Left ventricle myocardium inferior (tissue), 1 donor: ENCODE measurements at regions not wholly inside any gene's neighbourhood (a gene's known extent, or its start where the extent isn't known, plus 50 kb on each side); places are given as distances from the start of the nearest gene placed in this dataset.

Source experiments
- DNase-seq: peaks from one replicate; pipeline ENCODE4 v3.0.0-alpha.2; 2020
- H3K27ac ChIP-seq: fragments of 200-600 bp; replicated peaks from 2 replicates; pipeline ENCODE4 v1.8.0; 2021
- H3K27me3 ChIP-seq: fragments of 200-600 bp; 2 replicates; pipeline ENCODE4 v1.8.0; 2021; ENCODE audit warnings: low read depth
- H3K36me3 ChIP-seq: fragments of 200-600 bp; 2 replicates; pipeline ENCODE4 v1.8.0; 2021
- H3K4me1 ChIP-seq: fragments of 200-600 bp; 2 replicates; pipeline ENCODE4 v1.8.0; 2021
- H3K4me3 ChIP-seq: fragments of 200-600 bp; 2 replicates; pipeline ENCODE4 v1.8.0; 2021; ENCODE audit warnings: mild to moderate bottlenecking, moderate library complexity
- H3K9me3 ChIP-seq: fragments of 200-600 bp; replicated peaks from 2 replicates; pipeline ENCODE4 v1.8.0; 2021
- CTCF ChIP-seq: fragments of 200-600 bp; IDR thresholded peaks from 2 replicates; pipeline ENCODE4 v1.8.0; 2021; ENCODE audit warnings: antibody characterized with exemption, mild to moderate bottlenecking, borderline replicate concordance
- intact Hi-C: fragments of 100-400 bp; cut with micrococcal nuclease; formaldehyde crosslinking; loops from one replicate; pipeline ENCODE4 v1.11.0; 2022
- donor health status: DM: no; HTN: yes; CAD: no; lungs with severe emphysema.

DNA sequence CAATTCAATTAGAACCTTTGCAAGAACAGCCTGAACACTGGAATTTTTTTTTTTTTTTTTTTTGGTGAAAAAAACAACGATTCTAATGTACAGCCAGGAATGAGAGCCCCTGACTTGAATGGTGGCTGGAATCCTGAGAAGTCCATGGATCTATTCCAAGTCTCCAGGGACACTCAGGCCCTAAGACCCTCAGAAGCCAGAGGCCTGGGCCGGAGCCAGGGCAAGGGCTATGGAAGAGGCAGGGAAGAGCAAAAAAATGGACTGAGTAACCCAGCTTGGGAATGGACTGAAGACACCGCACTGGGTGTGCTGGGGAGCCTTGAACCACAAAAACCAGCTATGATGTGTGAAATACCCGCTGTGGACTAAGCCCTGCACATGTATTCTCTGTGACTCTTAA, 60.3 kb upstream of the LHX1 start:
- Histone ChIP-seq H3K27ac (no peak overlapping the region), H3K9me3 (peaks cover 22% of the 10 kb centered on the region), H3K4me3 (no peak overlapping the region), H3K27me3 (peaks cover 88% of the 10 kb centered on the region), H3K4me1 (no peaks in the 10 kb centered on the region), H3K36me3 (no peaks in the 10 kb centered on the region)
- DNase-seq: no peak
- intact Hi-C loops: no loop called here
- TF ChIP-seq CTCF: no peak

- DNase-seq: no peak
- Histone ChIP-seq H3K9me3 (peaks cover 22% of the 10 kb centered on the region), H3K27ac (no peak overlapping the region), H3K4me1 (no peaks in the 10 kb centered on the region), H3K27me3 (peaks cover 88% of the 10 kb centered on the region), H3K4me3 (no peak overlapping the region), H3K36me3 (no peaks in the 10 kb centered on the region)
- TF ChIP-seq CTCF: no peak
- intact Hi-C loops: no loop called here
Measured at GRCh38 chr17:36877771-36878170, 59.5 kb upstream of the LHX1 start.

GRCh38 chr17:36878216-36878615, 59.1 kb upstream of the LHX1 start:
- peaks cover 88% of the 10 kb centered on the region for H3K27me3 ChIP-seq
- no peaks in the 10 kb centered on the region for H3K4me1 ChIP-seq
- peaks cover 18% of the 10 kb centered on the region for H3K9me3 ChIP-seq
- DNase-seq: no peak
- intact Hi-C loops: no loop called here
- no peak overlapping the region for H3K4me3 ChIP-seq
- no peak for TF ChIP-seq CTCF
- no peak overlapping the region for H3K27ac ChIP-seq
- H3K36me3 ChIP-seq: no peaks in the 10 kb centered on the region

DNA sequence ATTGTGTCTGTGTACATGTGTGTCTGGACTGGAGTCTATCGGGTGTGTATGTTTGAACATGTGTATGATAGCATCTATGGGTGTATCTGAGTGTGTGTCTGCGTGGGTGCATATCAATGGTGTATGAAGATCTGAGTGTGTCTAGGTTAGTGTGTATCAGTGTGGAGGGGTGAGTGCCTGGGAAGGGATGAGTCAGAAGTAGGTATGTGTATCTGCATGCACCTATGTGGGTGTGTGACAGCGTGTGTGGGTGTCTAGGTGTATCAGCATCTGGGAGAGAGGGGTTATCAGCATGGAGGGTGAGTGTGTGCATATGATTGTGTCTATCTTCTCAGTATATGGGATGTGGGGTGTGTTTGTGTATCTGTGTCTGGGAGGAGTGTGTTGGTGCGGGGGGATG, 58.2 kb upstream of the LHX1 start:
- intact Hi-C loops: no loop called here
- Histone ChIP-seq H3K27me3 (peaks cover 89% of the 10 kb centered on the region), H3K4me1 (no peaks in the 10 kb centered on the region), H3K4me3 (no peak overlapping the region), H3K9me3 (peaks cover 18% of the 10 kb centered on the region), H3K36me3 (no peaks in the 10 kb centered on the region), H3K27ac (no peak overlapping the region)
- no peak for TF ChIP-seq CTCF
- DNase-seq: no peak

GRCh38 chr17:36879624-36880131, 57.6 kb upstream of the LHX1 start:
- Histone ChIP-seq H3K36me3 (no peaks in the 10 kb centered on the region), H3K4me1 (no peaks in the 10 kb centered on the region), H3K4me3 (no peak overlapping the region), H3K27me3 (peaks cover 95% of the 10 kb centered on the region), H3K27ac (no peak overlapping the region), H3K9me3 (peaks cover 18% of the 10 kb centered on the region)
- no peak for DNase-seq
- no peak for TF ChIP-seq CTCF
- intact Hi-C loops: no loop called here
